ENCODE measurements at regions not wholly inside any gene's neighbourhood (a gene's known extent, or its start where the extent isn't known, plus 50 kb on each side); places are given as distances from the start of the nearest gene placed in this dataset.

DNA sequence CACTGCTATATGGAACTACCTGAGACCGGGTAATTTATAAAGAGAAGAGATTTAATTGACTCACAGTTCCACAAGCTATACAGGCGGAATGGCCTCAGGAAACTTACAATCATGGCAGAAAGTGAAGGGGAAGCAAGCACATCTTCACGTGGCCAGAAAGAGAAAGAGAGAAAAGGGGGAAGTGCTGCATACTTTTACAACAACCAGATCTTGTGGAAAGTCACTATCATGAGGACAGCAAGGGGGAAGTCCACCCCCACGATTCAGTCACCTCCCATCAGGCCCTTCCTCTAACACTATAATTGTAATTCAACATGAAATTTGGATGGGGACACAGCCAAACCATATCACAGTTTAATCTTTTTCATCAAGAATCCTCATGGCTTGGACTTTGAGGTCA, 339.2 kb upstream of the AJAP1 start:
- TF ChIP-seq, protein P1, sequence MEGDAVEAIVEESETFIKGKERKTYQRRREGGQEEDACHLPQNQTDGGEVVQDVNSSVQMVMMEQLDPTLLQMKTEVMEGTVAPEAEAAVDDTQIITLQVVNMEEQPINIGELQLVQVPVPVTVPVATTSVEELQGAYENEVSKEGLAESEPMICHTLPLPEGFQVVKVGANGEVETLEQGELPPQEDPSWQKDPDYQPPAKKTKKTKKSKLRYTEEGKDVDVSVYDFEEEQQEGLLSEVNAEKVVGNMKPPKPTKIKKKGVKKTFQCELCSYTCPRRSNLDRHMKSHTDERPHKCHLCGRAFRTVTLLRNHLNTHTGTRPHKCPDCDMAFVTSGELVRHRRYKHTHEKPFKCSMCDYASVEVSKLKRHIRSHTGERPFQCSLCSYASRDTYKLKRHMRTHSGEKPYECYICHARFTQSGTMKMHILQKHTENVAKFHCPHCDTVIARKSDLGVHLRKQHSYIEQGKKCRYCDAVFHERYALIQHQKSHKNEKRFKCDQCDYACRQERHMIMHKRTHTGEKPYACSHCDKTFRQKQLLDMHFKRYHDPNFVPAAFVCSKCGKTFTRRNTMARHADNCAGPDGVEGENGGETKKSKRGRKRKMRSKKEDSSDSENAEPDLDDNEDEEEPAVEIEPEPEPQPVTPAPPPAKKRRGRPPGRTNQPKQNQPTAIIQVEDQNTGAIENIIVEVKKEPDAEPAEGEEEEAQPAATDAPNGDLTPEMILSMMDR (IDR thresholded peaks at IDR 0.05; ENCODE audit: unreplicated experiment), result no peak
- CTCF ChIA-PET, result no interaction called here
- no TSS peak for BruUV-seq (replicated peaks)
- no peaks in the 10 kb centered on the region for H3K36me3 Mint-ChIP-seq (ENCODE audit: insufficient read depth, unreplicated experiment)
- H3K4me3 Mint-ChIP-seq (ENCODE audit: low read depth, unreplicated experiment), result no peak overlapping the region
- H3K27me3 Mint-ChIP-seq (ENCODE audit: unreplicated experiment), result no peaks in the 10 kb centered on the region
- H3K27ac Mint-ChIP-seq (ENCODE audit: unreplicated experiment), result no peak overlapping the region
- intact Hi-C loops (cut with micrococcal nuclease; ENCODE audit: unreplicated experiment), result no loop called here
- H3K9me3 Mint-ChIP-seq (ENCODE audit: low read depth, unreplicated experiment), result peaks cover 14% of the 10 kb centered on the region
- DNase-seq, result no peak
- no peaks in the 10 kb centered on the region for H3K4me1 Mint-ChIP-seq (ENCODE audit: low read depth, unreplicated experiment)

DNA sequence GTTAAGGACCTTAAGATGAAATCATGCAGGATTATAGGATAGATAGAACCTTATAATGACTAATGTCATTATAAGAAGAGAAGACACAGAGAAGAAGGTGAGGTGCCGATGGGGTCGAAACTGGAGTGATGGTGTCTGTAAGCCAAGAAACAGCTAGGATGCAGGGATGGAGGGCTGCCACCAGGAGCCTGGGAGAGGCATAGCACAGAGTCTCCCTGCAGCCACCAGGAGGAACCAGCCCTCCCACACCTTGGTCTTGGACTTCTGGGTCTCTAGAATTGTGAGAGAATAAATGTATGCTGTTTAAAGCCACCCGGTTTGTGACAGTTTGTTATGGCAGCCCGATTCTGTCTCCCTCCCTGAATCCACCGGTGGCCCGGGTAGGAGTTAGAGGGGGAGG, 337.2 kb upstream of the AJAP1 start:
- intact Hi-C loops (cut with micrococcal nuclease; ENCODE audit: unreplicated experiment), result no loop called here
- DNase-seq, result no peak
- Mint-ChIP-seq H3K27me3 (ENCODE audit: unreplicated experiment) (no peaks in the 10 kb centered on the region), H3K27ac (ENCODE audit: unreplicated experiment) (no peak overlapping the region), H3K4me3 (ENCODE audit: low read depth, unreplicated experiment) (no peak overlapping the region), H3K36me3 (ENCODE audit: insufficient read depth, unreplicated experiment) (no peaks in the 10 kb centered on the region), H3K9me3 (ENCODE audit: low read depth, unreplicated experiment) (peaks cover 15% of the 10 kb centered on the region), H3K4me1 (ENCODE audit: low read depth, unreplicated experiment) (no peaks in the 10 kb centered on the region)
- TF ChIP-seq, protein P1 (IDR thresholded peaks at IDR 0.05; ENCODE audit: unreplicated experiment), result no peak
- CTCF ChIA-PET, result no interaction called here
- BruUV-seq (replicated peaks), result no TSS peak

DNA sequence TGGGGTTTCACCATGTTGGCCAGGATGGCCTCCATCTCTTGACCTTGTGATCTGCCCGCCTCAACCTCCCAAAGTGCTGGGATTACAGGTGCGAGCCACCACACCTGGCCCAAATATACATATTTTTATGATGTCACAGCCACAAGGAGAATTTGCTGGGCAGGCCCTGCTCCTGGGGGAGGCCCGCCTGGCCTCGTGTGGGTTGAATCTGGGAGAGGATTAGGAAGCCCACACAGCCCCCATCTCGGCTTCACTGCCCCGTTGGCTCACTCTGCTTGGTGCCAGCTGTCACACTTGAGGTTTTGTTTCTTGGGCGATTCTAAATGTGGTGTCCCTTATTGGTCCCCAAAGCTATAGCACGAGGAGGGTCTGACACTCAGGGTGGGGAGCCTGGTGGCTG, 335.7 kb upstream of the AJAP1 start:
- CTCF ChIA-PET, result no interaction called here
- TF ChIP-seq, protein P1 (IDR thresholded peaks at IDR 0.05; ENCODE audit: unreplicated experiment), result no peak
- Mint-ChIP-seq H3K27ac (ENCODE audit: unreplicated experiment) (no peak overlapping the region), H3K27me3 (ENCODE audit: unreplicated experiment) (no peaks in the 10 kb centered on the region), H3K4me1 (ENCODE audit: low read depth, unreplicated experiment) (no peaks in the 10 kb centered on the region), H3K4me3 (ENCODE audit: low read depth, unreplicated experiment) (no peak overlapping the region), H3K9me3 (ENCODE audit: low read depth, unreplicated experiment) (peaks cover 15% of the 10 kb centered on the region), H3K36me3 (ENCODE audit: insufficient read depth, unreplicated experiment) (no peaks in the 10 kb centered on the region)
- intact Hi-C loops (cut with micrococcal nuclease; ENCODE audit: unreplicated experiment), result no loop called here
- no peak for DNase-seq
- no TSS peak for BruUV-seq (replicated peaks)

DNA sequence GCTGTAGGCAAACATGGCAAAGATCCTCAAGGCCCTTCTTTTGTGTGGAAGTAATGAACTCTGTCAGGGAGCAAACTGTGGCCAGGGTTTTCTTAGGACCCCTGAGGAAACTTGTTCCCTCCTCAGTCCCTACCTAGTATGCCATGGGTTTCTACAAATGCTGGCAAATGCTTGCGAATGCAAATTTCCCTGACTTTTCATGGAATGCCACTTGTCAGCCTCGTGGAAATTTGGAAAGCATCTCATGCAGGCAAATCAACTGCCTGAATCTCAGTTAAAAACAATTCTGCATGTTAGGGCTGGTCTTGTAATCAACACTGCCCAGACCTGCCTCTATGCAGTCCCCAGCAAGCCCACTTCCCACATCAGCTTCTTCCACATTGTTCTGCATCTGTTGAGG, 334.9 kb upstream of the AJAP1 start:
- TF ChIP-seq, protein P1 (IDR thresholded peaks at IDR 0.05; ENCODE audit: unreplicated experiment), result no peak
- CTCF ChIA-PET, result no interaction called here
- DNase-seq, result no peak
- Mint-ChIP-seq H3K4me3 (ENCODE audit: low read depth, unreplicated experiment) (no peak overlapping the region), H3K36me3 (ENCODE audit: insufficient read depth, unreplicated experiment) (no peaks in the 10 kb centered on the region), H3K9me3 (ENCODE audit: low read depth, unreplicated experiment) (peaks cover 15% of the 10 kb centered on the region), H3K27me3 (ENCODE audit: unreplicated experiment) (no peaks in the 10 kb centered on the region), H3K4me1 (ENCODE audit: low read depth, unreplicated experiment) (no peaks in the 10 kb centered on the region), H3K27ac (ENCODE audit: unreplicated experiment) (no peak overlapping the region)
- BruUV-seq (replicated peaks), result no TSS peak
- intact Hi-C loops (cut with micrococcal nuclease; ENCODE audit: unreplicated experiment), result no loop called here

DNA sequence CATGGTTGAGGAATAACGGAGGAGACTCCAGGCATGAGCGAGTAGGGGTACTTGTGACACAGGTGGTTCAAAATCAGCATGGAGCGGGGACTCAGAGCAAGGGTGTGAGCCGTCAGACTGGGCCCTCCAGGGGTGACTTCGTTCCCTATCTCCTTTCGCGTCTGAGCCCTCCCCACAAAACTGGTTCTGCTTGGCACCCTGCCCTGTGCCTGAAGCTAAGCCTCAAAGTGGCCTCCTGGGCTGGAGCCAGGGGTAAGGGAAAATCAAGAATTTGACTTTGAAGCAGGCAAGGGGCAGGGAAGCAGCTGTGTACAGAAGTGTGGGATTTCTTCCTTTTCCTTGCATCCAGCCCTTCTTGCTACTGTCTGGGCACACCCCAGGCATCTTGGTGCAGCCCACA, 331.5 kb upstream of the AJAP1 start:
- Mint-ChIP-seq H3K4me1 (ENCODE audit: low read depth, unreplicated experiment) (no peaks in the 10 kb centered on the region), H3K27ac (ENCODE audit: unreplicated experiment) (no peak overlapping the region), H3K9me3 (ENCODE audit: low read depth, unreplicated experiment) (peaks cover 5% of the 10 kb centered on the region), H3K27me3 (ENCODE audit: unreplicated experiment) (no peaks in the 10 kb centered on the region), H3K36me3 (ENCODE audit: insufficient read depth, unreplicated experiment) (no peaks in the 10 kb centered on the region), H3K4me3 (ENCODE audit: low read depth, unreplicated experiment) (no peak overlapping the region)
- DNase-seq, result no peak
- CTCF ChIA-PET, result no interaction called here
- intact Hi-C loops (cut with micrococcal nuclease; ENCODE audit: unreplicated experiment), result no loop called here
- TF ChIP-seq, protein P1 (IDR thresholded peaks at IDR 0.05; ENCODE audit: unreplicated experiment), result no peak
- BruUV-seq (replicated peaks), result no TSS peak
